Stimulated activated CD8-positive, alpha-beta memory T cell treated with anti-CD3 and anti-CD28 coated beads, Interleukin-15, amount 100 ng/mL, for 1 hour (primary cell): ENCODE measurements at regions not wholly inside any gene's neighbourhood (a gene's known extent, or its start where the extent isn't known, plus 50 kb on each side); places are given as distances from the start of the nearest gene placed in this dataset.
"Not testable (repeated sequence)": the region's sequence is repeated elsewhere in the genome, so short reads cannot be mapped to it uniquely, and the experiment has no call there.

ENCODE experiments used
- DNase-seq: peaks from one replicate; pipeline ENCODE4 v3.0.0-alpha.2; 2020; ENCODE audit warnings: low read depth

- no peak for DNase-seq
Observed at GRCh38 chr10:31124852-31125251, 93.2 kb upstream of the ZNF438 start.

GRCh38 chr10:31125789-31126188 is 94.1 kb upstream of the ZNF438 start:
- DNase-seq: no peak

- DNase-seq: no peak
Observed at GRCh38 chr10:31126593-31126992, 94.9 kb upstream of the ZNF438 start.

GRCh38 chr10:31128536-31128935 is 96.9 kb upstream of the ZNF438 start:
- no peak for DNase-seq

GRCh38 chr10:31129271-31129670 is 97.6 kb upstream of the ZNF438 start:
- no peak for DNase-seq

GRCh38 chr10:31129880-31130405 is 98.3 kb upstream of the ZNF438 start:
- no peak for DNase-seq

GRCh38 chr10:31130406-31130805 is 98.7 kb upstream of the ZNF438 start:
- no peak for DNase-seq

GRCh38 chr10:31131251-31131650 is 99.6 kb upstream of the ZNF438 start:
- no peak for DNase-seq

GRCh38 chr10:31132681-31133244 is 101.1 kb upstream of the ZNF438 start:
- no peak for DNase-seq

GRCh38 chr10:31133251-31133791 is 101.7 kb upstream of the ZNF438 start:
- DNase-seq: no peak

GRCh38 chr10:31133792-31134310 is 102.2 kb upstream of the ZNF438 start:
- peak; percentile 57 for DNase-seq

- no peak for DNase-seq
Observed at GRCh38 chr10:31134311-31134952, 102.8 kb upstream of the ZNF438 start.

- no peak for DNase-seq
Observed at GRCh38 chr10:31135171-31135570, 103.5 kb upstream of the ZNF438 start.

GRCh38 chr10:31135791-31136190 is 104.1 kb upstream of the ZNF438 start:
- DNase-seq: not testable (repeated sequence)

GRCh38 chr10:31136386-31136785 is 104.7 kb upstream of the ZNF438 start:
- DNase-seq: no peak

GRCh38 chr10:31136930-31137885 is 105.5 kb upstream of the ZNF438 start:
- no peak for DNase-seq

GRCh38 chr10:31138026-31138553 is 106.4 kb upstream of the ZNF438 start:
- no peak for DNase-seq

- DNase-seq: no peak
Observed at GRCh38 chr10:31139497-31139896, 107.8 kb upstream of the ZNF438 start.

GRCh38 chr10:31140716-31141115 is 109.1 kb upstream of the ZNF438 start:
- no peak for DNase-seq

GRCh38 chr10:31142026-31142425 is 110.4 kb upstream of the ZNF438 start:
- DNase-seq: no peak

GRCh38 chr10:31143331-31143935 is 111.8 kb upstream of the ZNF438 start:
- no peak for DNase-seq

GRCh38 chr10:31145986-31146385 is 114.3 kb upstream of the ZNF438 start:
- no peak for DNase-seq
